ENCODE measurements at regions not wholly inside any gene's neighbourhood (a gene's known extent, or its start where the extent isn't known, plus 50 kb on each side); places are given as distances from the start of the nearest gene placed in this dataset.

DNA sequence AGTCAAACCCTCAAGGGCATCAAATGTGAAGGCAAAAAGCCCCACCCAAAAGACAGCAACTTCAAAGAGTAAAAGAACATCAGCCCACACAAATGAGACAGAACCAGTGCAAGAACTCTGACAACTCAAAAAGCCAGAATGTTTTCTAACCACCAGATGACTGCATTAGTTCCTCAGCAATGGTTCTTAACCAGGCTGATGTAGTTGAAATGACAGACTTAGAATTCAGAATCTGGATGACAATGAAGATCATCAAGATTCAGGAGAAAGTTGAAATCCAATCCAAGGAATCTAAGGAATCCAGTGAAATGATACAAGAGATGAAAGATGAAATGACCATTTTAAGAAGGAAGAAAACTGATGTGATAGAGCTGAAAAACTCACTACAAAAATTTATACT lies 339.7 kb downstream of the KIF4B start (continued):
- no peak for TF ChIP-seq NR2C1 (IDR thresholded peaks at IDR 0.05)
- no peak for TF ChIP-seq NR2C1 (tag; IDR thresholded peaks at IDR 0.05)
- TF ChIP-seq OTX1 (CRISPR knock-in tag; IDR thresholded peaks at IDR 0.05), result no peak
- no peak for TF ChIP-seq SUPT5H (IDR thresholded peaks at IDR 0.05)
- no peak for TF ChIP-seq THRB (CRISPR knock-in tag; conservative IDR thresholded peaks at IDR 0.05)
- no peak for TF ChIP-seq FOXA1 (IDR thresholded peaks at IDR 0.05; ENCODE audit: borderline replicate concordance)
- no peak for TF ChIP-seq POLR2AphosphoS2 (IDR thresholded peaks at IDR 0.05; ENCODE audit: low read length)
- TF ChIP-seq, protein P1, sequence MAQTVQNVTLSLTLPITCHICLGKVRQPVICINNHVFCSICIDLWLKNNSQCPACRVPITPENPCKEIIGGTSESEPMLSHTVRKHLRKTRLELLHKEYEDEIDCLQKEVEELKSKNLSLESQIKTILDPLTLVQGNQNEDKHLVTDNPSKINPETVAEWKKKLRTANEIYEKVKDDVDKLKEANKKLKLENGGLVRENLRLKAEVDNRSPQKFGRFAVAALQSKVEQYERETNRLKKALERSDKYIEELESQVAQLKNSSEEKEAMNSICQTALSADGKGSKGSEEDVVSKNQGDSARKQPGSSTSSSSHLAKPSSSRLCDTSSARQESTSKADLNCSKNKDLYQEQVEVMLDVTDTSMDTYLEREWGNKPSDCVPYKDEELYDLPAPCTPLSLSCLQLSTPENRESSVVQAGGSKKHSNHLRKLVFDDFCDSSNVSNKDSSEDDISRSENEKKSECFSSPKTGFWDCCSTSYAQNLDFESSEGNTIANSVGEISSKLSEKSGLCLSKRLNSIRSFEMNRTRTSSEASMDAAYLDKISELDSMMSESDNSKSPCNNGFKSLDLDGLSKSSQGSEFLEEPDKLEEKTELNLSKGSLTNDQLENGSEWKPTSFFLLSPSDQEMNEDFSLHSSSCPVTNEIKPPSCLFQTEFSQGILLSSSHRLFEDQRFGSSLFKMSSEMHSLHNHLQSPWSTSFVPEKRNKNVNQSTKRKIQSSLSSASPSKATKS (CRISPR knock-in tag; IDR thresholded peaks at IDR 0.05), result no peak
- no peak for TF ChIP-seq BRD4 (IDR thresholded peaks at IDR 0.05)
- no peak for TF ChIP-seq FOXM1 (IDR thresholded peaks at IDR 0.05; ENCODE audit: low read depth)
- TF ChIP-seq FOXM1 (CRISPR knock-in tag; IDR thresholded peaks at IDR 0.05; ENCODE audit: low read depth), result no peak
